ENCODE measurements at regions not wholly inside any gene's neighbourhood (a gene's known extent, or its start where the extent isn't known, plus 50 kb on each side); places are given as distances from the start of the nearest gene placed in this dataset.
"Not testable (repeated sequence)": the region's sequence is repeated elsewhere in the genome, so short reads cannot be mapped to it uniquely, and the experiment has no call there.

- TF ChIP-seq POLR2A, CTCF (IDR thresholded peaks at IDR 0.05): not testable (repeated sequence)
Measured at GRCh38 chr6:112689183-112689858, 342.2 kb downstream of the RFPL4B start.

Data from ovary (tissue), 3 donors.